GM21825 (cell line): ENCODE measurements at regions not wholly inside any gene's neighbourhood (a gene's known extent, or its start where the extent isn't known, plus 50 kb on each side); places are given as distances from the start of the nearest gene placed in this dataset.

Experiments used
- ATAC-seq: cut with Tn5 transposase; IDR thresholded peaks from one replicate; pipeline ENCODE4 v1.9.1; 2021; ENCODE audit warnings: mild to moderate bottlenecking, moderate library complexity; ENCODE audit not compliant: unreplicated experiment

- ATAC-seq = no peak
Observed at GRCh38 chr9:108656566-108656965, 199.2 kb downstream of the ACTL7B start.

DNA sequence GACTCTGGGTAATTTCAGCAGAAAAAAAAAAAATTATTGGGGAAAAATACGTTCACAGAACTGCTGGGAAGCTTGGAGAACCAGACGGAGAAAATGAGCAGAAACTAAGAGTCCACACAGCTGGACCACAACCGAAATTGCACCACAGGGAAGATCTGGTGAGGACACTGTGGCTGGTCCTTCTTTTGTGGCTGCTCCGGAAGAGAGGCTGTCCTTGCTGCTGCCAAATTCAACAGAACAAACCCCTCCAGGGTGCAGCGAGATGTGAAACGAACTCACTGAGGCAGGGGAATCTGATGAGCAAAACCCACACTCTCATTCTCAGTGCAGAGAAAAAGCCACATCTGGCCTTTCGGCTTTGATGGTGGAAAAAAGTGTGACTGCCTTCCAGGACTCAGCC is 200.0 kb downstream of the ACTL7B start:
- ATAC-seq = no peak

DNA sequence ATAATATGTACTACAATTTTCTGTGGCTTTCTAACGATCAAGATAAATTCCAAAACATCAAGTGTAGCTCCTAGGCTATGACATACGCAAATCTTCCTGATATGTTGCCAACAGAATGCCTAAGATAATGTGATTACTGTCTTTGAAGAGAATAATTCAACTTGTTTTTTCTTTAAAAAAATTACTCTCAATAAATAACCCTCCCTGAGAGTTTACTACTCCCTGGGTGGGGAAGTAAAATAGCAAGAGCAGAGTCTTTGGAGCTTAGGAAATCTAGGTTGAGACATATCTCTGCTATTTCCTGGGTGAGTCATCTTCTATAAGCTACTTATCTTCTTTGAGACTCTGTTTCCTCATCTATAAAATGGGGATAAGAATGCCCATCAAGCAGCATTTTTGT is 201.2 kb downstream of the ACTL7B start:
- ATAC-seq = no peak

- ATAC-seq = no peak
Observed at GRCh38 chr9:108652851-108653250, 202.9 kb downstream of the ACTL7B start.

GRCh38 chr9:108650826-108651225 is 205.0 kb downstream of the ACTL7B start:
- ATAC-seq = no peak

- ATAC-seq = no peak
Observed at GRCh38 chr9:108645520-108645919, 210.3 kb downstream of the ACTL7B start.

DNA sequence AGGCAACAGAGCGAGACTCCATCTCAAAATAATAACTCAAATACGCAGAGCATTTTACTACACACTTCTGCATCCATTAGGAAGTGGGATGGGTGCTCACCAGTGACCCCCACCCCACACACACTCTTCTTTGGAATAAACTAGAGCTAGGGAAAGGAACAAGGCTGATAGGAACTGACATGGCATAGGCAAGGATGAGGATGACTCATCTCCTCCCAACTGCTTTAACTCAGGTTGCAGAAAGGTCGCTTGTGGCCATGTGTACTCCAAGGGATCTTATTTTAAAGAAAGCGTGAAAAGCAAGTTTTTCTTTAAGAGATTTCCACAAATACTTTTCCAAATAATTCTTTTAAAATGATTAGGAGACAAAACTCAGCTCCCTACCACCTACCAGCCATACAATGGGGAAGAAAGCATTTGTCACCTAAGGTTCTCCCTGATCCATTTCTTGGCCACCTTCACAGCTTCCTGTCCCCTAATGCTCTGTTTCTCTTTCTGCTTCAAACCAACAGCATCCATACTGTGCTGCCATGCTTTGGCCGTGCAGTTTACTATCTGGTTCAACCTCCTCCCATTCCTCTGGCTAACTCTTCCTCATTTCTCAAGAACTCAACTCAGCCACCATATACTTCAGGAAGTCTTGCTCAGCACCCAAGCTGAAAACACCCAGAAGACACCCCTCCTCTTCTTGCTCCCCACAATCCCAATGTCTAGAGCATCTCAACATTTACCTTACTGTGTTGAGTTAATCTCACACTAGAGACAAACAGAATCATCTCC is 211.9 kb downstream of the ACTL7B start:
- no peak for ATAC-seq

GRCh38 chr9:108642871-108643270 is 212.9 kb downstream of the ACTL7B start:
- ATAC-seq = no peak

- no peak for ATAC-seq
Observed at GRCh38 chr9:108640230-108640629, 215.6 kb downstream of the ACTL7B start.

DNA sequence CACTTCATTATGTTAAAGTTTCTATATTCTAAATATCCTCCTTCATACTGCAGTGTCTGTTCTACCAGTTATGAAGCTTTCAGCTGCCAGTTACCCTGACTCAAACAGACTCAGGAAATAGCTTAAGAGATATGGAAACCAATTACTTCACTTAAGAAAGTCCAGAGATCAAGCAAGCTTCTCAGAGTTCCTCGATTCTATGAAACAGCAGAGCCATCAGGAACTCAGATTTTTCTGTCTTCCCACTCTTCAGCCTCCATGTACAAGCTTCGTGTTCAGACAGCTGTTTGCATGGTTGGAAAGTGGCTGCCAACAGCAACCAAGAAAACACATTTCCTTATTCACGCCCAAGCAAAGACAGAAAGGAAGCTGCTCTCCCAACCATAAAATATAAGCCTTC is 216.1 kb downstream of the ACTL7B start:
- no peak for ATAC-seq

- no peak for ATAC-seq
Observed at GRCh38 chr9:108639091-108639490, 216.7 kb downstream of the ACTL7B start.

- ATAC-seq = no peak
Observed at GRCh38 chr9:108637340-108637739, 218.4 kb downstream of the ACTL7B start.

DNA sequence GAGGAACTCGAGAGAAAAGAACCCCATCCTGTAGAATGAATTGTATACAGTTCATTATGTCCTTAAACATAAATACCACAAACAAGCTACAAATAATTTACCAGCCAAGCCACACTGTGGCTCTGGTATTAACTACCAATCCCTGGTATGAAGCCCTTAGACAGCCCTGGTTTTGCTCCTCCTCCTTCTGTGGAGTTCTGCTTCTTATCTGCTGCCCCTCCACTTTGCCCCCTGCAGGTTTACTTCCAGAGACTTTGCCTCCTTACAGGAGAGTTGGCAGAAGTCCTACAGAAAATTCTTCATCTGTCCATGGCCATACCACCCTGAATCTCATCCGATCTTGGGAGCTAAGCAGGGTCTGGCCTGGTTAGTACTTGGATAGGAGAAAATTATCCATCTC is 219.8 kb downstream of the ACTL7B start:
- no peak for ATAC-seq

DNA sequence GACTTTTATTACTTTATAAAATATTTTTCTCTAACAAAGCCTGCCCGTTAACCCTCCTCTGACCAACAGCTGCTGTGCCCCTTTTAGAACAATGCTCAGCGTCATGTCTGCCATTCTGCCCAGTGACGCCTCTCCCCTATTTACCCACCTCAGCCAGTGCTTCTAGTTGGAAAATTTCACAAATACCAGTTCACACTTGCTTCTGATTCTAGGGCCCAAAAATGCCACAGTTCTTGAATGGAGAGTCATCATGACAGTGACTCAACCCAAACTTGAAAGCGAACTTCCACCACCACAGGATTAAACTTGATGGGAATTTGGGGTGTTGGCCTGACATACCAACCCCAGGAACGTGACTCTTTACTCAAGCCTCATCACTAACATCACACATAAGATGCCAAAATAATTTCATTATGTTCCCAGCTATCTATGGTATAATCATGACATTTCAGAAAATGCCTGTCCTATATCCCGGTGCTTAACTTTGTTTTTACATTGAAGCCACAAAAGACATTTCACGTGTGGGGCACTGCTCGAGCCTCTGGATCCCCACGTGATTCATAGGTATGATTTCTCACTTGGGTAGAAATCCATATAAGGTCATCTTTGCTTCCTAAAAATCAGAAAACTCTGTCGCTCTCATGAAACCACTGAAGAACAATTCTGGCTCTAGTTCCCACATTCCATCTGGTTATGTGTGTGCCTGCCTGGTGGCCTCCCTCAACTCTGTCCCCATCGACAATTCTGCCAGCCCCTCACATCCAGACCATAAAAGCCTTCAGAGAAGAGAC is 220.9 kb downstream of the ACTL7B start:
- ATAC-seq = no peak

- no peak for ATAC-seq
Observed at GRCh38 chr9:108634204-108634603, 221.6 kb downstream of the ACTL7B start.

GRCh38 chr9:108631496-108632285 is 224.1 kb downstream of the ACTL7B start:
- ATAC-seq = no peak

DNA sequence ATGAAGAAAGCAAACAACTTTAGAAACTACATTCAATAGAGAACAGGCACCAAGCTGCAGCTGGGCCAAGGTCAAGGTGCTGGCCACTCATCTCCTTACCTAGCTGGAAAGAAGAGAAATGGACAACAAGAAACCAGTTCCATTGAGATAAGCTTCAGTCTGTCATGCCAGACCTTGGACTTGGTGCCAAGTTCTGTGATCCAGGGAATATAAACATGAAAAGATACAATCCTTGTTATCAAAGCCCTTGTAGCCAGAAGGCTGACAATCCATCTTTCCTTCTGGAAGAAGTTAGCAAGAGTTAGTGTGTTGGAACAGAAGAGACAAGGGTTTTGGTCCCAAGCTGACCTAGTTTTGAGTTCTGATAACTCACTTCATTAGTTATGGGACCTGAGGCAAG is 227.5 kb downstream of the ACTL7B start:
- ATAC-seq = no peak

- ATAC-seq = no peak
Observed at GRCh38 chr9:108626743-108627142, 229.0 kb downstream of the ACTL7B start.

DNA sequence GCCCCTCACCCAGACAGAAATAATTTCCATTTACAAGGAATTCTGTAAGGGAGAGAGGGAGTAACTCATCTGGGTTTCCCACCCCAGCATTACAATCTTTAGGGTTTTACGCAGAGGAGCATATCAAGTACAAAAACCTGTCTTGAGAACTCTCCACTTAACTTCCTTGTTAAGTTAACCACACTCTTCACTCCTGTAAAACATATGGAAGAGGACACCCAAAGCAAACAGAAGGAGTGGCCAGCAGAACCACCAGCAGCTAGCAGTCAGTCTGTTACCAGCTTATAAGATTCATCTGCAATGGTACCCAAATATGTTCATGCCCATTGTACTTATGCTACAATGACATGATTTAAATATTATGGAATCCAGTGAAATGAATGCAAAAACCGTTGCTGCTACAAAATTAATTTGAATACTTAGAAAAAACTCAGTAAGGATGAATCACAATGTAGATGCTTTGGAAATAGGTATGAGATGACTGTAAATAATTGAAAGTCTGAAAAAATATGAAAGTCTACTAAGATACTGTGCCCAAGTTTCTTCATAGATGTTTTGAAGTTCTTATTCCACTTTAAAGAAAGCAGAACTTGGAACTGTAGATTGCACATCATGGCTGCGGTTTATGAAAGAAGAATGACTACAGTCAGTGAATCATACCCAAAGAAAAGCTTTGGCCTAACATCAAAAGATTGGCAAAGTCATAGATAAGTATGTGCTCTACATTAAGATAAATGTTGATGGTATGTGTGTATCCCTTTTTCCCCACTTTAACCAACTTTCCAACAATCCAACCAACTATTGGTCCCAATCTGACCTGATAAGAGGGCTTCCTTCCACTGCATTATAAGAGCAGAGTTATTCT is 233.6 kb downstream of the ACTL7B start:
- no peak for ATAC-seq

GRCh38 chr9:108620767-108621166 is 235.0 kb downstream of the ACTL7B start:
- no peak for ATAC-seq
